Cortex of kidney (tissue), 1 donor: ENCODE measurements at regions not wholly inside any gene's neighbourhood (a gene's known extent, or its start where the extent isn't known, plus 50 kb on each side); places are given as distances from the start of the nearest gene placed in this dataset.
"Not testable (repeated sequence)": the region's sequence is repeated elsewhere in the genome, so short reads cannot be mapped to it uniquely, and the experiment has no call there.

Experiments
- DNase-seq: peaks from one replicate; lab custom pipeline; 2025; lab: John Stamatoyannopoulos, UW

GRCh38 chr12:30203981-30204380, 420.2 kb upstream of the TMTC1 start:
- no peak for DNase-seq

GRCh38 chr12:30202521-30203254, 418.9 kb upstream of the TMTC1 start:
- no peak for DNase-seq

GRCh38 chr12:30201301-30202160, 417.8 kb upstream of the TMTC1 start:
- DNase-seq: no peak

DNA sequence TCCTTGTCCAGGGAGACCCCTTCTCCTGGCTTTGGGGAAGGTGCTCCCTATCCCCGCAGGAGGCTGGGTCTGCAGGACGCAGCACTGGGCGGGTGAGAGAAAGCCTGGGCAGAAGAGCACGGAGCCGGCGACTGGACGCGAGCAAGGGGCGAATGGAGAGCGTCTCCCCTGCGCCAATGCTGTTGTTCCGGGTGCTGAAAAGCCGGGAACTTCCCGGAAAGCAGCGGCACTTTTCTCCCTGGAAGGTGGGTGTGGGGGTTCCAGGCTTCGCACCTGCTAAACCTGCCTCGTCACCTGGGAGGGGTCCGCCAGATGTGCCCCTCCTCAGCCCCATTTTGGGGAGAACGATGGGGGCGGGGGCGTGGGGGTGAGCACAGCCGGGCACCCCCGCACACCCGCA, 417.1 kb upstream of the TMTC1 start:
- DNase-seq: no peak

DNA sequence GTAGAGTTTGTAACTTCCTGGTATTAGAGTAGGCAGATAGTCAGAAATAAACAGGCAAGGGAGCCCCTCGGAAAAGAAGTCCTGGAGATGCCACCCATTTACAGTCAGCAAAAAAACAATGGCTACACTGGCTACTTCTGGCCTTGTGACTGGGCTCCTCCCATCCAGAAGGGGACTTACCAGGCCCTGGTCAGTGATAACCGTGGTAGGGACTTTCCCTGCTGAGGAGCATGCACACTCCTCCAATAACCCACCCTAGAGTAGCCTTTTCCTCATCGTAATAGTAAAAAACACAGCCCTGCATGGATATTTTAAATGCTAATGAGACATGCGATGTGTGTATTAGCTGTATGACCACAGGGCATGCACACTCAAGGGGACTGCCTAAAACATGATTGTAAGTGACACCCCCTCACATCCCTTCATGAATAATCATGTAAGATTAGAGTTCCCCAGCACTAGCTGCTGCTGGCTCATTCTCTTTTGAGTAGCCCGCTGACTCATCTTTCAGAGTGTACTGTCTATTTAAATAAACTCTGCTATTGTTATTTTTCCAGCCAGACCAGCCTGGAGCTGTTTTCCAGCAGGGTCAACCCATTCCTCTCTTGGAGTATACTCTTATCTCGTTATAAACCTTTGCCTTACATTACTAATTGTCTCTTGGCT, 413.8 kb upstream of the TMTC1 start:
- no peak for DNase-seq

DNA sequence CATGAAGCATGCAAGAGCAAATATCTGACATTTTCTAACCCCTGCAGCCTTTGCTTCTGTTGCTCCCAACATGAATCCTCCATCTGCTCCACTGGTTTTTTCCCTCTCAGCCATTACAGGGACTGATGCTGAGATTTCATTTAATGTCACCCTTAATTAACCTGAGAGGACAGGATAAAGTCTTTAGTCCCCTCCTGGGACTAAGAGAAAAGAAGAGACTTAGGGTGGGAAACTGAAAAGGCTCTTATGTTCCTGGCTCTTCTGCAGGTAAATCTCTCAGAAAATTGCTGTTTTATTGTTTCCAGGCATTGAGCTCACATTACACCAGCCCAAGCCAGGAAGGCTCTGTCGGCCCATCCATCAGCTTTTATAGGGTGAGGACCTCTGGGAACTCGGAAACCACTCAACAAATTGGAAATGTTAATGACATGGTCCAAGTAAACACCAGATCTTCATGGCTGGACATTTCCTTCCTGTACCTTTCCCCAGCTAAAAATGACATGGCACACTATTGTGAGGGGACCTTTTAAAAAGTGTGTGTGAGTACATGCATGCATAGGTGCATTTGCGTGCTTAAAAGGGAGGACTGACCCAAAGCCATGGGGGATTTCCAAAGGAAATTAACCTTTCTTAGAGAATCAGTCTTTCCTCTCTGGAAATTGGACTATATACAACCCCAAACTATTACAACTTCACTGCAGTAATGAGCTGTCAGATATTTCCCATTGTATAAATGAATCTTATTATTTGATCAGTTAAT, 408.1 kb upstream of the TMTC1 start:
- no peak for DNase-seq

GRCh38 chr12:30188602-30189326, 405.0 kb upstream of the TMTC1 start:
- no peak for DNase-seq

DNA sequence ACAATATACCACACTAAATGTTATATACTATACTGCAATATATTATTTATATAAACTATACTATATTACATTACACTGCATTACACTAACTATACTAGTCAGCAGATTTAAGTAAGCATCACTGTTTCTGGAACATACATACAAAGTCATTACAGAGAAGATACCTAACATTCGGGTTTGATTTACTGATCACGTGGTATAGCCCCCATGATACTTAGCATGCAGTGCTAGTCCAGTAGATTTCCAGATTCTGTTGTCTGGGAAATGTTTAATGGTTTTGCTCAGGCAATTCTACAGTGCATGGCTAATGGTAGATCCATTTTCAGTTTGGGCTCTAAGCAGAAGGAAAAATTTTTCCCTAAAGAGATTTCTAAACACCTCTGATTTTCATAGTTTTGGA, 403.7 kb upstream of the TMTC1 start:
- DNase-seq: no peak

- no peak for DNase-seq
These were observed 397.6 kb upstream of the TMTC1 start for GRCh38 chr12:30181334-30181733.

- no peak for DNase-seq
These were observed 396.9 kb upstream of the TMTC1 start for GRCh38 chr12:30180602-30181001.

DNA sequence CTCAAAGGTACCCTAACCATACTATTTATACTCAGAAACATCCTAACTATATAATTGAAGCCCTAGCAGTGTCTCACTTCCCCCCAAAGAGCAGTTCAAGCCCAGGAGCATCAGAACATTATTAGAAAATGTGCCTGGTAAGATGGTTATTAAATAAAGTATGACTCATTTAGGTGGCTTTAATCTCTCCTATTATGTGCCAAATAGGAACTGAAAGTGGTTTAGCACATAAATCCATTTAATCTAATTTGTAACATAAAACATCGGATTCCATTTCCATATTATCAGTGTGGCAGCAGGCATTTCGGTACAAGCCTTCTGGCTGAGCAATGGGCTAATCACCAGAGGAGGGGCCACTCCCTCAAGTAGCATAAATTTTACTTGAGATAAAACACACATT, 395.2 kb upstream of the TMTC1 start:
- DNase-seq: no peak

DNA sequence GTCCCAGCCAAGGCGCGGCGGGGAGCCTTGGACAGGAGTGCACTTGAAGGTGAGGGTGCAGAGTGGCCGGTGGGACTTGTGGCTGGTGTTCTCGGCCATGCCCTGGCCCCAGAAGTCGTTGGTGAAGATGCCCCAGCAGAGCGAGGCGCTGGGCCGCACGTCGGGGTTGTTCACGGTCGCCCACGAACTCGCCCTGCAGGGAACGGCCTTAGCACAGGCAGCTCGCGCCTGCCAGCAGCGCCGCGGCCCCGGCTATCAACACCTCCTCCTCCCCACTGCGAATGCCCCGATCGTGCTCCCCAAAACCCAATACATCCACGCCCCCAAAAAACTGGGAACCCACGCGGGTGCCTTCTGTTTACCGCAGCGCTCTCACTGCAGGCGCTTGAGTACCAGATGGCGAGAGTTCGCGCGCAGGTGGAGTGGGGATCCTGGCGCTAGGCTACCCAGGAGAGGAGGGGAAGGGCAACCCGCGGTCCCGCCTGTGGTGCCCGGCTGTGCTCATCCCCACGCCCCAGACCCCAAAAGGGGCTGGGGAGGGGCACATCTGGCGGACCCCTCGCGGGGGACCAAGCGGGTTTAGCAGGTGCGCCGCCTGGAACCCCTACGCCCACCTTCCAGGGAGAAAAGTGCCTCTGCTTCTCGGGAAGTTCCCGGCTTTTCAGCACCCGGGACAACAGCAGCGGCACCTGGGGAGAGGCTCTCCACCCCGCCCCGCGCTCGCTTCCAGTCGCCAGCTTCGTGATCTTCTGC, 386.3 kb upstream of the TMTC1 start:
- DNase-seq: no peak

GRCh38 chr12:30166006-30166795, 382.5 kb upstream of the TMTC1 start:
- DNase-seq: no peak

DNA sequence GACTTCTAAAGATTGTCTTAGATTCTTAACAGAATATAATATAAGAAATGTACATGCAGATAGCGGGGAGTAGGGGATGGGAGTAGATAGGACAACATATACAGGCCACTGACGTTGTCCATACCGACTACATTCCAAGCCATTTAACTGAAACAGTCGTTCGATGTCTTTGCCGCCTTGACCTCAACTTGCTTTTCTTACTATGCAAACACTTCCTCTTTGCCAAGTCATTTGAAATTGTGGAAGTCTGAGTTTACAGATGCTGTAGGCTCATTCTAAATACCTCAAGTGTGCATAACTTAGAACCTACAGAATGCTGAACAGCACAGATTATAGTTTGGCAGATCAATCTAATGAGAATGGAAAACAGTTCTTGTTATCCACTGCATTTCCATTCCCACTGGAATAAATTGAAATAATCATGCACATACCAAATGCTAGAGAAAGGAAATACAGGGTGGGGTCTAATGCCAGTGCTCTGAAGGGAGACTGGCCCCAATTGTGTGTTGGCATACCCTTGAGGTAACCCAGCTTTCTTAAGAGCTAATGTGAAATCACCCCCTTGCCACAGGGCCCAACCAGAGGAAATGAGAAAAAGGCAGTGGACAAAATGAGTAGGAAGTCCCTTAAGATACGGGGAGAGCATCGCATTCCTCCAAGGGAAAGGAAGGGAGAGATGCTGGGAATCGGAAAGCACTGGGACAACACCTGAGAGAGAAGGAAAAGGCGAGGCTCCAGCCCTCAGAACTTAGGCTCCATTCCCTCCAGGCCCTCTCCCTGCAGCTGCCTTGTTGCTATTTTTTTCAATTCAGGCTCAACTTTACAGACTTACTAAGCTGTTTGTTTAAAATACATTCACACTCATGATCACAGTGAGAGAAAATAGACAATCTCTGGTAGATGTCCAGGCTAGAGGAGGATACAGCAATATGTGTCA, 380.9 kb upstream of the TMTC1 start:
- DNase-seq: no peak

DNA sequence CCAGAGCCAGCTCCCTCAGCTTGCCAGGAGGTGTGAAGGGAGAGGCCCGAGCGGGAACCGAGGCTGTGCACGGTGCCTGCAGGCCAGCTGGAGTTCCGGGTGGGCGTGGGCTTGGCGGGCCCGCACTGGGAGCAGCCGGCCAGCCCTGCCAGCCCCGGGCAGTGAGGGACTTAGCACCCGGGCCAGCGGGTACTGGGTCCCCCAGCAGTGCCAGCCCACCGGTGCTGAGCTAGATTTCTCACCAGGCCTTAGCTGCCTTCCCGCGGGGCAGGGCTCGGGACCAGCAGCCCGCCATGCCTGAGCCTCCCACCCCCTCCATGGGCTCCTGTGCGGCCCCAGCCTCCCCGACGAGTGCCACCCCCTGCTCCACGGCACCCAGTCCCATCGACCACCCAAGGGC, 373.1 kb upstream of the TMTC1 start:
- not testable (repeated sequence) for DNase-seq

DNA sequence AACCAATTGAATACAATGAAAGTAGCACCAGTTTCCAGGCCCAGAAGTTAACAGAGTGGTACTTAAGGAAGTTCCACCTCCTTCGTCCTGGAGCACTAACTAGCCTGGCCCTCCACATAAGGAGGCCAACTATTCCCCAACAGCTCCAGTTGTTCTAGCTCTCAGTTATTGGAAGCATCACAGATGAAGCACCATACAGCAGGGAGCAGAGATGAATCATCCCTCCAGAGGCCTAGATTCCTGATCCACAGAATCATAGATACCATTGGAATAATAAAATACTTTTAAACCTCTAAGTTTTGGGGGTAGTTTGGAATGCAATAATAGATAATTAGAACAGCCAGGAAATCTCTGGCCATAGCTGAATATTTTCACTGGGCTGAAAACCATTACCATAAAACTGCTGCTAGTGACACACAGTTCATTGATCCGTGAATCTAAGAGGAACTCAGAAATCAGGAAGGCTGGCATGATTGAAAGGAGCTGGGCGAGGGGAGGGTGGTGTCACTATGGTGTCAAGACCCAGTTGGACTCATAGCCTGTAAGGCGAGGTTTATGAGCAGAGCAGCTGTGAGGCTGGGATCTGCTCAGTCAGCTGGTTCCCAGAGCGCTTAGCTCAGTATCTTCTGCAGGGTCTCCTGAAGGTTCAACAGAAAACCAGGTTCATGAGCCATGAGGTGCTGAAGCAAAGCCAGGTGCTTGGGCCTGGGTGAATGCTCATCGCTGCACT, 371.4 kb upstream of the TMTC1 start:
- no peak for DNase-seq

DNA sequence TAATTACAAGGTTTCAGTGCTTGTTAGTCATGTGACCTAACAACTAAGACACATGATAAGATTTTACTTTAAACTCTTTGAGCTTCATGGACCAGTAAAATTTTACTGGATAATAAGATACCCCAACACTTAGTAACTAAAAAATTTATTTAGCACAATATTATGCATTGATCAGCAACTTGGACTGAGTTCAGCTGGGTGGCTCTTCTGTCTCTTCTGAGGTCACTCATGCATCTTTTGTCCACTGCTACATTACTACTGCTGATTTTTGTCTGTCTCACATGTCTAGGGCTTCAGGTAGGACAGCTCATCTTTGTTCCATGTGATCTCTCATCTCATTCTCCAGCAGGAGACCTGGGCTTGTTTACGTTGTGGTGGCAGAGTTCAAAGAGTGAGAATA, 370.2 kb upstream of the TMTC1 start:
- no peak for DNase-seq

DNA sequence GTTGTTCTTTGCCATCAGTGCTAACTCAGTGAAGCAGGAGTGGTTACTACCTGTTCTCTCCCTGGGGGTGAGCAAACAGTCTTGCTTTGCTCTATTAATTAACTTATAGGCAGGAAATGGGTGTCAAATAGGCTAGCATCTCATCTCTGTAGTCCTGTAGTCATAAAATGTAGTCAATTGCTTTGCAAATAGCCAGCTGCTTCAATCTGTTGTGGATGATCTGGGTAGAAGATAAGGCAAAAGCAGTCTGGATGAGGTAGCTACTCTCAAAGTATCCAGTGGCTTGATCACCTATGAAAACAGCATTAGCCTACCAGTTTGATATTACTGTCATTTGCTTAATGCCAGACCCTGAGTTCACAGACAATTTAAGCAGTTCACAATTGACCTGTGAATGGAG, 369.0 kb upstream of the TMTC1 start:
- no peak for DNase-seq
